Fibroblast of skin of right quadriceps (primary cell): ENCODE measurements at regions not wholly inside any gene's neighbourhood (a gene's known extent, or its start where the extent isn't known, plus 50 kb on each side); places are given as distances from the start of the nearest gene placed in this dataset.

Experiments
- DNase-seq: peaks from one replicate; pipeline ENCODE4 v3.0.0-alpha.2; 2013

- DNase-seq, result peak; percentile 92
Measured at GRCh38 chr9:72428329-72428728, 63.3 kb upstream of the ZFAND5 start.

- DNase-seq, result no peak
Measured at GRCh38 chr9:72427801-72428200, 62.8 kb upstream of the ZFAND5 start.

- no peak for DNase-seq
Measured at GRCh38 chr9:72424131-72424530, 59.1 kb upstream of the ZFAND5 start.

- no peak for DNase-seq
Measured at GRCh38 chr9:72422214-72422613, 57.2 kb upstream of the ZFAND5 start.

DNA sequence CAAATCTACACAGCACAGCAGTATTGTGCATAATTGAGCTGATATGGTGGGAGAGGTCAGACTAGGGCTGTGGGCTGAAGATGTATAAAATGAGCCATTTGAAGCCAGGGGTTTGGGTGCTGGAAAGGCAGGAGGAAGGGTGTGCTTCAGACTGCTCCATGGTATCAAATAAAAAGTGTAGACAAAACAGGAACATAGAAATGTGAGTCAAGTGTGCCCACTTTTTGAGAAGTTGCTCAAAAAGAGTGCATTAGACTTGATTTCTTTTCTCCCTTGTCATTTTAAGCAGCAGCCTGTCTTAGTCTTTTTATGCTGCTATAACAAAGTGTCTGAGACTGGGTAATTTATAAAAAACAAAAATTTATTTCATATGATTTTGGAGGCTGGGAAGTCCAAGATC is 55.8 kb upstream of the ZFAND5 start:
- no peak for DNase-seq

DNA sequence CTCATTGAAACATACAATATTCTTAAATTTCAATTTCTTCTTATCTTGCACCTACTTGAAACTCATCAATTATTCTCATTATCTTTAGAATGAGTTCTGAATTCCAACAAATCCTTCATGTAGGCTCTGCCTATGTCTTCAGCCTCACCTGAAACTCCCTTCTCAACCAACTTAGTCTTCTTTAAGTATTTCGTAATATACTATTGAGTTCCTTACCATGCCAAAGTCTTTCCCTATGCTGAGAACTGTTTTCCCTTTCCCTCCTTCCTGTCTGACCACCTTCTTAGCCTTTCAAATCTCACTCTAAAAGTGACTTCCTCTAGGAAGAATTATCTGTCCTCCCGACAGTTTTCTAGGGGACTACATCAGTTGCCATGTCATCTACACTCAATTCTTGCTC is 50.9 kb upstream of the ZFAND5 start:
- DNase-seq, result no peak

GRCh38 chr9:72415163-72415562 is 50.2 kb upstream of the ZFAND5 start:
- no peak for DNase-seq
